ENCODE measurements at regions not wholly inside any gene's neighbourhood (a gene's known extent, or its start where the extent isn't known, plus 50 kb on each side); places are given as distances from the start of the nearest gene placed in this dataset.
"Not testable (repeated sequence)": the region's sequence is repeated elsewhere in the genome, so short reads cannot be mapped to it uniquely, and the experiment has no call there.

- no peak for DNase-seq
Measured at GRCh38 chr11:70883973-70884623, 368.3 kb downstream of the SHANK2 start.

GRCh38 chr11:70885281-70886231 is 366.8 kb downstream of the SHANK2 start:
- DNase-seq, result no peak

- DNase-seq, result no peak
Measured at GRCh38 chr11:70886256-70886655, 366.1 kb downstream of the SHANK2 start.

- no peak for DNase-seq
Measured at GRCh38 chr11:70886676-70887541, 365.5 kb downstream of the SHANK2 start.

- DNase-seq, result no peak
Measured at GRCh38 chr11:70887542-70887827, 364.9 kb downstream of the SHANK2 start.

- DNase-seq, result no peak
Measured at GRCh38 chr11:70888061-70888460, 364.3 kb downstream of the SHANK2 start.

- DNase-seq, result no peak
Measured at GRCh38 chr11:70889411-70889810, 363.0 kb downstream of the SHANK2 start.

- no peak for DNase-seq
Measured at GRCh38 chr11:70891844-70892380, 360.5 kb downstream of the SHANK2 start.

GRCh38 chr11:70892889-70893288 is 359.5 kb downstream of the SHANK2 start:
- no peak for DNase-seq

- no peak for DNase-seq
Measured at GRCh38 chr11:70894566-70895365, 357.6 kb downstream of the SHANK2 start.

GRCh38 chr11:70895366-70895670 is 357.1 kb downstream of the SHANK2 start:
- no peak for DNase-seq

GRCh38 chr11:70897429-70897828 is 354.9 kb downstream of the SHANK2 start:
- no peak for DNase-seq

- DNase-seq, result no peak
Measured at GRCh38 chr11:70899616-70900015, 352.8 kb downstream of the SHANK2 start.

GRCh38 chr11:70900540-70900939 is 351.8 kb downstream of the SHANK2 start:
- no peak for DNase-seq

- DNase-seq, result no peak
Measured at GRCh38 chr11:70901951-70902521, 350.3 kb downstream of the SHANK2 start.

- DNase-seq, result not testable (repeated sequence)
Measured at GRCh38 chr11:70903229-70903628, 349.1 kb downstream of the SHANK2 start.

GRCh38 chr11:70906101-70906500 is 346.3 kb downstream of the SHANK2 start:
- no peak for DNase-seq

GRCh38 chr11:70908223-70908622 is 344.2 kb downstream of the SHANK2 start:
- no peak for DNase-seq

- DNase-seq, result no peak
Measured at GRCh38 chr11:70910835-70911234, 341.5 kb downstream of the SHANK2 start.

GRCh38 chr11:70912226-70912840 is 340.0 kb downstream of the SHANK2 start:
- no peak for DNase-seq

- DNase-seq, result peak; percentile 76
Measured at GRCh38 chr11:70913715-70914231, 338.6 kb downstream of the SHANK2 start.

Measured in NCI-H82 (cell line).